ENCODE measurements at regions not wholly inside any gene's neighbourhood (a gene's known extent, or its start where the extent isn't known, plus 50 kb on each side); places are given as distances from the start of the nearest gene placed in this dataset.
"Not testable (repeated sequence)": the region's sequence is repeated elsewhere in the genome, so short reads cannot be mapped to it uniquely, and the experiment has no call there.

DNA sequence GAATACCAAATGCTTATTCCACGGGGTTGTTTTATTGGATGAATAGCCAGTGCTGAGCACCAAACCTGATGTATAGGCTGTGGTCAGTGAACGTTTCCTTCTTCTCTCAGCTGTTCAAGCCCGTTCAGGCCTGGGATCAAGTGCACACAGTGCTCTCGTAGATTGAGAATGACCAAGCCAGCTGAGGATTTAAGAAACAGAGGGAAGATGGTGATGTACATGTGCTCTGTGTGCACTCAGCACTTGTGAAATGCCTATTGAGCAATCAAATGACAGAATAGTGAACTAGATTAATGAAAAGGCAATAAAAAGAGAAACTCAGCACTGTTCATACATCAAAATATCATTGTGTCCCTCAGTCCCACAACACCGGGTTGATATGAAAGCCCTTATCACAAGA, 302.5 kb downstream of the BMPER start:
- DNase-seq = no peak
- in situ Hi-C loops (cut with HindIII; ENCODE audit: low pct_ligation_motif_present, low pct_unique_long_range_greater_than_20kb, low sequenced_read_pairs) = no loop called here

DNA sequence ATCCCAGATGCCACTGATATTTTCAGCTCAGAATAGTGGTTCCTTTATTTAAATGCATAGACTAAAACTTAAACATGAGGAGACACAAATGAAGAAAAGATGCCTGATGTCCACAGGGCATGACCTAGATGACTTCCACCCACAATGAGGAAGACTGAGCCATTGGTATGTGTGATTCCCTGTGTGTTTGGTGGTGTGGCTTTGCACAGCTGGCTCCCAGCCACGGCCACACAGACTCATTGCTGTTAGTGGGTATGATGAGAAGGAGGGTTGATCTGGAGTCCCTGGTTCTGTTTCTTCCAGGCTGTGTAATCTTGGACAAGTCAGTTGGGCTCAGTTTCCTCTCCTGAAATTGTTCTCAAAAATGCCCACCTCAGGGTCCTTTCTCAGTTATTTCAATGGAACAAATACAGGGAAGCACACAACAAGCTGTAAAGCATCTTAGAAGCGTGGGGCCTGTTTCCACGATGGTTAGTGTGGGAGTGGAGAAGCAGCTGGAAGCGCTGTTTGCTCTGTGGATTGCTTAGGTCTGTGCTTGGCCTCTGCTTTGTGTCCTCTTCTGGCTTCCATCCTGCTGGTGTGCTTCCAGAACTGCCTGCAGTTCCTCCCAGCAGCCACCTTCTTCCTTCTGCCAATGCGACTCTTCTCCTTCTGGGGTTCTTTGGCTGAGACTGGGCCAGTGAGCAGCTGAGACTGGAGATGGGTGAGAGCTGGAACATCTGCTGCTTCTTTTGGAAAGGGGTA, 303.7 kb downstream of the BMPER start:
- DNase-seq = no peak
- in situ Hi-C loops (cut with HindIII; ENCODE audit: low pct_ligation_motif_present, low pct_unique_long_range_greater_than_20kb, low sequenced_read_pairs) = no loop called here

DNA sequence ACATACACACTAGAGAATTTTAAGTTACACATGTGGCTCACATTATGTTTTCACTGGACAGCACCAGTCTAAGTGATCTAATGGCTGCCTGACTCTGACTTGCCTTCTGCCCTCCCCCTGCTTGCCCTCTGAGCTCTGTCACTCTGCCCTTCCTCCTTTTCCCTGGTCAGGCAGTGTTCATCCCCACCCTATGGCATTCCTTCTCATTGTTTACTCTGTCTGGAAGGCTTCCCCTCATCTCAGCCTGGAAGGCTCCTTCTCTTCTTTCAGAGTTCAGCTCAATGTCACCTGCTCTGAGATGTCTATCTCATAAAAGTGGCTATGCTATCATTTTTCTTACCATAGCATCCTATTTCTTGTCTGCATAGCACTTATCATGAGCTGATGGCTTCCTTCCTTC, 305.7 kb downstream of the BMPER start:
- in situ Hi-C loops (cut with HindIII; ENCODE audit: low pct_ligation_motif_present, low pct_unique_long_range_greater_than_20kb, low sequenced_read_pairs) = no loop called here
- DNase-seq = no peak

DNA sequence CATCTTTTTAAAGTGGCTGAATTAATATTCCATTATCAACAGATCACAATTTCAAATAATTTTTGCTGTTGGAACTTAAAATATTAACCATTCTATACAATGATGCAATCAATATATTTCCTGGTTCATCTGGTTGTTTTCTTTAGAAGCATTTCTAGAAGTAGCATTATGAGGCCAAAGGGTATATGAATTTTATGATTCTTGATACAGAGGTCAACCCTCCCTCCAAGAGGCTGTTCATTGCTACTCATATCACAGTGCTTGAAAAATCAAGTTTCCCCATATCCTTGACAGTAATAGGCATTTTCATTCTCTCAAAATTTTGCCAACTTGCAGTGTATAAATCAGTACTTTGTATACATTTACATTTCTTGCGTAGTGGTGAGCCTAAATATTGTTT, 312.6 kb downstream of the BMPER start:
- in situ Hi-C loops (cut with HindIII; ENCODE audit: low pct_ligation_motif_present, low pct_unique_long_range_greater_than_20kb, low sequenced_read_pairs) = no loop called here

DNA sequence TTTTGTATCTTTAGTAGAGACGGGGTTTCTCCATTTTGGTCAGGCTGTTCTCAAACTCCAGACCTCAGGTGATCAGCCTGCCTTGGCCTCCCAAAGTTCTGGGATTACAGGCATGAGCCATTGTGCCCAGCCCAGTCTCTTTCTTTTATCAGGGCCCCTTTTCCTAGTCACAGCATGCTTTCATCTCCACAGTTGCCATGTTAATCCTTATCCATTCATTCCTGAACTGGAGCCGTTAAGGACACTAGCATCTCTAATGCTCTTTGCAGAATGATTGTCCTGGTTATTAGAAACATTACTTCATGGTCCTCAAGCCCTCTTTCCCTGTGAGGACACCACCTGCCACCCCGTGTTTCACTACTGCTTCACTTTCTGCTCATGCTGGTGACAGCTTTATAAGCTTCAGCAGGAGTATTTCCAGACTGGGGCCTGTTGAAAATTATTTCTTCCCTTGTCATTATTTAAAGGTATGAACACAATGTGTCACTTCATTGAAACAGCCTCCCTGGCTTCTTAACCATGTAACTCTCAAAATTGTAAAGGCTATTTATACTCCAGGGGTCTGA, 313.9 kb downstream of the BMPER start:
- in situ Hi-C loops (cut with HindIII; ENCODE audit: low pct_ligation_motif_present, low pct_unique_long_range_greater_than_20kb, low sequenced_read_pairs) = no loop called here
- DNase-seq = no peak

More for the DNA sequence above, 312.6 kb downstream of the BMPER start:
- no peak for DNase-seq

DNA sequence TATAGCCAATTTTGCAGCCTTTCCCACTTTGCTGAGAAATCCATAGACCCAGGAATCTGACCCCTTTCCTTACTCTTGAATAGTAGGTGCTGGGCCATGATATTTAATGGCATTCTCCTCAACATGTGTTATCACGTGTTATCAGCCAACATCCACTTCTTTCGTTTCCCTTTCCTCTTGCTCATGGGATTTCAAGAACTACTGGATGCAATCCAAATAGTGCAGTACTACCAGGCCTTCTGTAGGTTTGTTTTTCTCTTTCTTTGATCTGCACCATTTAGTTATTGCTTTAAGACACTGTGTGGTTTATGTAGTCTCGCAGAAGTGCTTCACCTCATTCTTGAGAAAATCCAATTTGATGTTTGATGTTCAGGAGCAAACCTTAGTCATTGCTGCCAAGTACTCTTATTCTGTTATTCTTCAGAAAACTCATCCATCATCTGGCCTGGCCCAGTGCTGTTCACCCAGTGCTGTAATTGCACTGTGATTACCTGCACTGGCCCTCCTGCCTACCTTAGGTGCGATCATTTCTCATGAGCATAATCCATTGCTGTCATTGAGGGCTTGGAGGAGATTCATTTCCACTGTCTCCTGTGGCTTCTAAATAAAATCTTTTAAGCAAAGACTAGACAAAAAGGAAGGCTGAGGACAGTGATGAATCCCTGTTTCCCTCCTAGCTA, 315.3 kb downstream of the BMPER start:
- in situ Hi-C loops (cut with HindIII; ENCODE audit: low pct_ligation_motif_present, low pct_unique_long_range_greater_than_20kb, low sequenced_read_pairs) = no loop called here
- no peak for DNase-seq

DNA sequence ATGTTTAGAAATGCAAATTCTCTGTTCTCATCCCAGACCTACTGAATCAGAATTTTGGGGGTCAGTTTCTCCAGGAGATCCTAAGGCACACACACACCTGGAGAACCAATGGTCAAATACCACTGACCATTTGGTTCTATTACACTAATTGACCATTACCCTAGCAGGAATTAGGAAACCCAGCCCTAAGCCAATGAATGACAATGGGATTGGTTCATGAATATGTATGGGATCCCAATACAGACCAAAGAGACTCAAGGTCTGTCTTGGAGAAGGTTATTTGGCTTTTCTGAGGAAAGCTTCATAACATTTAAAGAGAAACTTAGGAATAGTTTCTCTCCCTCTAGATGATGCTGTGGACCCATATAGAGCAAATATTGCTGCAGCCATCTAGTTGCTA, 317.0 kb downstream of the BMPER start:
- in situ Hi-C loops (cut with HindIII; ENCODE audit: low pct_ligation_motif_present, low pct_unique_long_range_greater_than_20kb, low sequenced_read_pairs) = no loop called here
- no peak for DNase-seq

DNA sequence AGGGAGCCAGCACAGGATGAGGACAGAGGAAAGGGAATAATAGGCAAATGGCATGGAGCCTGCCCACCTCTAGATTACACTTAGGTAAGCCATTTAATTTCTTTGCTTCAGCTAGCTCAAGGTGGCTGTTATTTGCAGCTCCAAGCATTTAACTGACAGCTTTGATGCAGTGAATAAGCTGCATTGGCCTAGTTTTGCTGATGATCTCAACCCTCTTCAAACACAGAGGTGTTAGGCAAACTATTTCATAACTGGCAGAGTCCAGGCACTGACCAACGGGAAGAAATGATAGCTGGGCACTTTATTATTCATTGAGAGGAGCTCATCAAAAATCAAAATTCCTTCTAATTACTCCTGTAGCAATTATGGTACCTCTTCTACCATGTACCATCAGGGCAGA, 317.4 kb downstream of the BMPER start:
- DNase-seq = no peak
- in situ Hi-C loops (cut with HindIII; ENCODE audit: low pct_ligation_motif_present, low pct_unique_long_range_greater_than_20kb, low sequenced_read_pairs) = no loop called here

DNA sequence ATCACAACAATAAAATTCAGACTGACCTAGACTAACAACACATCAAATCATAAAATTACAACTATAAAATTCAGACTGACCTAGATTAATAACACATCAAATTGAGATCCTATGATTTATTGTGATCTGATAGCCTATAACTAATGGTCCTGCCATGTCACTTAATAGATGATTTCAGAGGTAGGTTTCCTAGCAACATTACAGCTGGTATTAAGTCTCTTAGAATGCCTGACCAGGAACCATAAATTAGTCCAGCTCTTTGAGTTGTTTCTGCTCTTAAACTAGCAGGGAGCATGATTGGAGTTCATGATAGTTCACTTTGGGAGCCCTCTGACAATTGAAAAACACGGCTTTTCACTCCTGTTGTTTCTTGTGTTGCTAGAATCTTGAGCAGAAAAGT, 318.9 kb downstream of the BMPER start:
- in situ Hi-C loops (cut with HindIII; ENCODE audit: low pct_ligation_motif_present, low pct_unique_long_range_greater_than_20kb, low sequenced_read_pairs) = no loop called here
- DNase-seq = no peak

DNA sequence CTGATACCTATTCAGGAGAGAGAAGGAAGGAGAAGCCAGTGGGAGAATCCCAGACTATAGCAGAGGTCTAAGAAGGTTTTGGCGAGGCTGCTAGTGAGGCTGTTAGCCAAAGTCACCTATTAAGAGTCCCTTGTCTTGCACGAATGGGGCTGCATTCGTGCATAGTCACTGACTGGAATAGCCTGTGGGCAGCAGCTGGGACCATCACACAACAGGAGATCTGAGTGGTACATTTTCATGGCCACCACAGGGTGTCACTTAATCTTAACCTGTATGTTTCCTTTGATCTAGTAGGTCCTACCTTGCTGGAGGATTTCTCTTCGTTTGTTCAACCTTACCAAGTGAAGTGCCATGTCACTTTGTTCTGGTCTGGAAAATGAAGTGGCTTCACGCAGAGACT, 319.9 kb downstream of the BMPER start:
- in situ Hi-C loops (cut with HindIII; ENCODE audit: low pct_ligation_motif_present, low pct_unique_long_range_greater_than_20kb, low sequenced_read_pairs) = no loop called here
- no peak for DNase-seq

DNA sequence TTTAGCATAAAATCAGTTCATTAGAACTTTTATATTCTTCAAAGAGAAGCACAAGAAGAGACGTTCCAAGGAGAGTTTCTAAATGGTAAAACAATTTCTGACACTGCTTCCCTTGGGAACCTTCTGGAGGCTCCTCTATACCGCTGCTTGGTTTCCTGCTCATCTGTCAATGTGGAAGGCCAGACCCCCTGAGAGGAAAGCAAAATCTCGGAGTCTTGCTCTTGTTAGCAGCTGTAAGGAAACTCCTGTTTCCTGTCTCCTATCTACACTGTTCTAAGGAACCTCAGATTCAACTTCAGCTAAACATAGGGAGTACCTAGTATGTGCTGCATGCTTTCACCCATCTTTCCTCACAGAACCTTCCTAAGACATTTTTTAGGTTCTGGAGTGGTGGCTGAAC, 322.2 kb downstream of the BMPER start:
- in situ Hi-C loops (cut with HindIII; ENCODE audit: low pct_ligation_motif_present, low pct_unique_long_range_greater_than_20kb, low sequenced_read_pairs) = no loop called here
- no peak for DNase-seq

DNA sequence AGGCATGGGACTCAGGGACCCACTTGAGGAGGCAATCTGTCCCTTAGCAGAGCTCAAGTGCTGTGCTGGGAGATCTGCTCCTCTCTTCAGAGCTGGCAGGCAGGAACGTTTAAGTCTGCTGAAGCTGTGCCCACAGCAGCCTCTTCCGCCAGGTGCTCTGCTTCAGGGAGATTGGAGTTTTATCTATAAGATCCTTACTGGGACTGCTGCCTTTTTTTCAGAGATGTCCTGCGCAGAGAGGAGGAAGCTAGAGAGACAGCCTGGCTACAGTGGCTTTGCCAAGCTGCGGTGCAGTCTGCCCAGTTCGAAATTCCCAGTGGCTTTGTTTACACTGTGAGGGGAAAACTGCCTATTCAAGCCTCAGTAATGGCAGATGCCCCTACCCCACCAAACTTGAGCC, 329.8 kb downstream of the BMPER start:
- DNase-seq; in situ Hi-C loops (cut with HindIII; ENCODE audit: low pct_ligation_motif_present, low pct_unique_long_range_greater_than_20kb, low sequenced_read_pairs): not testable (repeated sequence)

DNA sequence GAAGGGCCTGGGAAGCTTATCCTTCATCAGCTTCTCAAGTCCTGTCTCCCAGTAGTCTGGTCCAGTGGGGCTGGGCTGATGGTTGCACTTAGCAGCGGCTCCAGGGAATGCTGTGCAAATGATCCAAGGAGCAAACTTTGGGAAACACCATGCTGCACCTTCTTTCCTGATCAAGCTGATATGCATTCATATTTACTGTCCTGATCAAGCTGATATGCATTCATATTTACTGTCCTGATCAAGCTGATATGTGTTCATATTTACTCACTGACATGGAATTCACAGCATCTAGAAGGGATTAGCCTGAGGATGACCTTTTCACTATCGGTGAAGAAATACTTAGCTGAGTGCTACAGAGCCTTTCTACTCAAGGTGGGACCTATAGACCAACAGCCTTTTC, 330.7 kb downstream of the BMPER start:
- in situ Hi-C loops (cut with HindIII; ENCODE audit: low pct_ligation_motif_present, low pct_unique_long_range_greater_than_20kb, low sequenced_read_pairs) = no loop called here
- no peak for DNase-seq

DNA sequence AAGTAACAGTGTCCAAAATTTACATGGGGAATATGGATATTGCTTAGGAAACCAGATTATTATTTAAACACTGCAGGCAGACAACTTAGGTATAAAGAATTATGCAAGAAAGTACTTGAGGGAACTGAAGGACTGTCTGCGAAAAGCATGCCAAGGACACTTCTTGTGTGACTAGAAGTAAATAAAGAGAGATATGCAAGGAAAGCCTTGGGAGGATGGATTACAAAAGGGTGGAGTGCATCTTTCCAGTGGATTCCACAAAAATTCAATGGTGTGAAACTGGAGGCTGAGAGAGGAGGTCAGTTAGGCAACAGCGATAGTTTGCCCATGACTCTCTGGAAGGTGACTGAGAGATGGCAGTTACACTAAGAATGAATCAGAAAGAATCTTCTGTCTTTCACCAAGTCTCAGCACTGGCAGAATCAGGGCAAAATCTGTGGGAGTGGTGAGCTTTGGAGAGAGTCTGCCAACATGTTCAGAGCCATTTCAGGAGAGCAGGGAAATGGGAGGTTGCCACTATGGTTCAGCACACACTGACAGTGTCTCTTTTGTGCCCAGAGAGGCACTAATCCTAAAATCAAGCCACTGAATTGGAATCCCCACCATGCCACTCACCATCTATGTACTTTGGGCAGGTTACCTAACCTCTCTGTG, 331.6 kb downstream of the BMPER start:
- in situ Hi-C loops (cut with HindIII; ENCODE audit: low pct_ligation_motif_present, low pct_unique_long_range_greater_than_20kb, low sequenced_read_pairs) = no loop called here
- DNase-seq = no peak

DNA sequence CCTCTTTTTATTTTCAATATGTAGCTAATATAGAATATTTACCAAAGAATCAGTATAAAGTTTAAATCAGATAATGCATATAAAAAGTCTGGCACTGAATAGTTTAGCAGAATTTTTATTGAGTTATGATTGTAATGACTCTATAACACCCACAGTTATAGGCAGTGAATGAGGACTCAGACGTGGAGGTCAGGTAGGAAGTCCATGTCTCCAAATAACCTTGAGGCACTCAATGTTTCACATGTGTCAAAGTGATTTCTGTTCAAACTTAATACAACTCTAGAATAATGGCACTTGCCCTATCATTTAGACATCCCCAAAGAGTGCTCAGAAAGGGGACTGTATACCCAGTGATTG, 332.1 kb downstream of the BMPER start:
- in situ Hi-C loops (cut with HindIII; ENCODE audit: low pct_ligation_motif_present, low pct_unique_long_range_greater_than_20kb, low sequenced_read_pairs) = no loop called here
- DNase-seq = no peak

DNA sequence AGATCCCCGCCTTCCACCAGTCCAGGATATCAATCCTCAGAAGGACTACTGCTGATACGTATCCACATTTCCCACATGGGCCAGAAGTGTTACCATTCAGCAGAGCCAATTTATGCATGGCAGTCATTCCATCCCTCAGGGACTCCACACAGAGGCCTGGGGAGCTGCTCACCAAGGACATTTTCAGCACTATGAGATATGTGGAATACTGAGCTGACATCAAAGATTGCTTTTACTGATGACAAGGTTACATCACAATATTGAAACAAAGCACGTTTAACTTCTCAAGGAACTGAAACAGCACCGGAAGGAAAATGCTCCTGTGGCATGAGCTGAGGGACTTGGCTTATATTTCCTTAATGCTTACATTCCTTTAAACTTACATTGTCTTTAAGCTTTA, 335.1 kb downstream of the BMPER start:
- in situ Hi-C loops (cut with HindIII; ENCODE audit: low pct_ligation_motif_present, low pct_unique_long_range_greater_than_20kb, low sequenced_read_pairs) = no loop called here

DNA sequence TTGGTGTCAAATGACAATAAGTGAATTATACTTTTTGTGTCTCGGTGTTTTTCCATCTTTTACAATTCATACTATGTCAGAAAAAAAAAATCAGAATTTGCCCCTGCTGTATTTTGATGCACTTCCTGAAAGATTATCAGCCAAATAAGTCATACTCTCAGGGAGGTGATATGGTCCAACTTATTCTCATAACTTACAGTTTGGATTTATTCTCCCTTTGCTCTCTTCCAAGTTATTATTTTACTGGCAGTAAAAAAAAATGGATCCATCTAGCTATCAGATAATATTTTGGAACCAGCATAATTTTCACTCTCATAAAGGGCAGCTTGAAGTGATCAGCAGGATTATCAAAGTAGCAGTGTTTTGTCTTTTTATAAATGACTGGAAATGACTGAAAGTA, 337.1 kb downstream of the BMPER start:
- no peak for DNase-seq
- in situ Hi-C loops (cut with HindIII; ENCODE audit: low pct_ligation_motif_present, low pct_unique_long_range_greater_than_20kb, low sequenced_read_pairs) = no loop called here

More for the DNA sequence above, 335.1 kb downstream of the BMPER start:
- DNase-seq = no peak

DNA sequence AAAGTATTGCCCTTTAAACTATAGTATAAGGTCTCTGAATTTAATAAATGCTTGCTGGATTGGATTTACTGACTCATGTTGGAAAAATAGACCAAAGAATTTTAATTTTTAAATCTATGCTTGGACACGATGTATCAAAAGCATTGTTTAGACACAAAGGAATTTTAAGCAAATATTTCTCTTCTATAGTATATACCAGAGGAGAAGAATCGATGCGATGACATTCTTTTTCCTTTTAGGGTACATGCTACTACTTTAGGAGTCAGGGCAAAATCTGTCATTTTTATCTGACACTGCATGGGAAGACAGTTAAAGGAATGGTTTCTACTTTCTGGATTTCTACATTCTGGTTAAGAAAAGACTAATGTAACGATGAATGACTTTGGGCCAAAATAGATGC, 339.9 kb downstream of the BMPER start:
- DNase-seq = no peak
- in situ Hi-C loops (cut with HindIII; ENCODE audit: low pct_ligation_motif_present, low pct_unique_long_range_greater_than_20kb, low sequenced_read_pairs) = no loop called here

DNA sequence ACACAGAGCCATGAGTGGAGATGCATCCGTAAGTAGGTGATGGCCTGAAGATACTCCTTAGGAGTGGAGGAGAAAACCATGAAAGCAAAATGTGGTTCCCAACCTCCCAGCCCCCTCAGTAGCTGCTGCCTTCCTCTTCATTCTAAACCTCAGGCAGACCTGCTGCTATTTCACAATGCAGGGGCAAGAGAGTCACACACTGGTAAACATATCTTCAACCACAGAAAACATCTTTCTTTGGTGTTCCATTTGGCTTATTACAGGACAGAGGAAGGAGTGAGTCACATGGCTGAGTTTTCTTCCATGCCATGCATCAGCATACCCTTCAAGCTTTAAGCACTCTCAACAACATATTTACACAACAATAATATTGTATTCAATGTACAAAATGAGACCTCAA, 342.1 kb downstream of the BMPER start:
- in situ Hi-C loops (cut with HindIII; ENCODE audit: low pct_ligation_motif_present, low pct_unique_long_range_greater_than_20kb, low sequenced_read_pairs) = no loop called here
- no peak for DNase-seq

DNA sequence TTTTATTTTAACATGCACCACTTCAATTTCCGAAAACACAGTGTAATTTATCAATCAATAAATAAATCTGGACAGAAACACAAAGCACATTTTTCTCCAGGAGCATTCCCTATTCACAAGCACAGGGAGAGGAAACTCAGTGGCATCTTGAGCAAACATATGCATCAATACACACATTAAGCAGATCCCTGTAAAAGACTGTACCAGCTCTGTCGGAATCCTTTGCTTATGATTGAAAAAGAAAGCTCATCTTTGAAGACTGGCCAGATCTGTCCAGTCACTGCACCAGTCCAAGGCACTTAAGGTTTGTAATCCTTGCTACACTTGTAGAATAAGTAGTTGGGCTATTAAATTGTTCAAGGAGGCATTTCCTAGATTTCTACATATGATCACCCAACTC, 343.9 kb downstream of the BMPER start:
- in situ Hi-C loops (cut with HindIII; ENCODE audit: low pct_ligation_motif_present, low pct_unique_long_range_greater_than_20kb, low sequenced_read_pairs) = no loop called here
- DNase-seq = no peak
